SK-N-SH (cell line): ENCODE measurements at regions not wholly inside any gene's neighbourhood (a gene's known extent, or its start where the extent isn't known, plus 50 kb on each side); places are given as distances from the start of the nearest gene placed in this dataset.

Experiments used
- CHD2 ChIP-seq: fragments of 150-350 bp; IDR thresholded peaks from 2 replicates; pipeline ENCODE4 v1.6.1; 2018; ENCODE audit warnings: low read length; ENCODE audit not compliant: partially characterized antibody
- NFIC ChIP-seq: IDR thresholded peaks from 2 replicates; pipeline ENCODE4 v1.4.0; 2012; ENCODE audit warnings: borderline replicate concordance
- TF ChIP-seq, protein P1 (sequence below): fragments of 200-600 bp; sonication (generic); IDR thresholded peaks from 2 replicates; pipeline ENCODE4 v1.6.1; 2017; ENCODE audit warnings: antibody characterized with exemption, mild to moderate bottlenecking, moderate library complexity

DNA sequence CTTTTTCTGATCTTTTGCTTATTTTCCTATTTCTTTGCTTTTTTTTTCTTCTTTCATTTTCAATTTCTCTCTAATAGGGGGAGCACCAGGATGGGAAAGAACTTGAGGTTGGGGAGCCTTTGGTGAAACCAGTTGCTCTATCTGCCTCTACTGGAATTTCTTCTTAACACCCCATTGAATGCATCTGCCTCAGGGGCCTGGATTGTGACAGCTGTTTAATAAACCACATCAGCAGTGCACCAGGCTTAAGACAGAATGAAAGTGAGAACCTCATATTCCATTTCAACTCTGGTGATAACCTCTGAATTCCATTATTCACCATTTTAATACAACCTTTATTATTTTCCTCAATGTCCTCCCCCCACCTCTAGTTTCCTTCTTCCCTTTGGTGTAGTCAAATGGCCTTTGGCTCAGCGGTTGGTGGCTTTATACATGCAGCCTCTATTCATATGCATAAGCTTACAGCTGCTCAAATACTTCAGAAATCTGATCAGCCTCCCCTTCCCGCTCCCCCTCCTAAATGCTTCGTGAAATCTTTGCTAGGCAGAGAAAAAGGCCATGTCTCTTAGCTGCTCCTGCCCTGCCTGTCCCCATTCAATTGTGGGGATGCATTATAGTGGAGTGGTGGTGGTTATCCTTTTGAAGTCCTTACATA, 537.3 kb upstream of the PLXNA2 start:
- TF ChIP-seq, protein P1, sequence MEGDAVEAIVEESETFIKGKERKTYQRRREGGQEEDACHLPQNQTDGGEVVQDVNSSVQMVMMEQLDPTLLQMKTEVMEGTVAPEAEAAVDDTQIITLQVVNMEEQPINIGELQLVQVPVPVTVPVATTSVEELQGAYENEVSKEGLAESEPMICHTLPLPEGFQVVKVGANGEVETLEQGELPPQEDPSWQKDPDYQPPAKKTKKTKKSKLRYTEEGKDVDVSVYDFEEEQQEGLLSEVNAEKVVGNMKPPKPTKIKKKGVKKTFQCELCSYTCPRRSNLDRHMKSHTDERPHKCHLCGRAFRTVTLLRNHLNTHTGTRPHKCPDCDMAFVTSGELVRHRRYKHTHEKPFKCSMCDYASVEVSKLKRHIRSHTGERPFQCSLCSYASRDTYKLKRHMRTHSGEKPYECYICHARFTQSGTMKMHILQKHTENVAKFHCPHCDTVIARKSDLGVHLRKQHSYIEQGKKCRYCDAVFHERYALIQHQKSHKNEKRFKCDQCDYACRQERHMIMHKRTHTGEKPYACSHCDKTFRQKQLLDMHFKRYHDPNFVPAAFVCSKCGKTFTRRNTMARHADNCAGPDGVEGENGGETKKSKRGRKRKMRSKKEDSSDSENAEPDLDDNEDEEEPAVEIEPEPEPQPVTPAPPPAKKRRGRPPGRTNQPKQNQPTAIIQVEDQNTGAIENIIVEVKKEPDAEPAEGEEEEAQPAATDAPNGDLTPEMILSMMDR: no peak
- no peak for TF ChIP-seq NFIC
- no peak for TF ChIP-seq CHD2
